DOHH2 (cell line): ENCODE measurements at regions not wholly inside any gene's neighbourhood (a gene's known extent, or its start where the extent isn't known, plus 50 kb on each side); places are given as distances from the start of the nearest gene placed in this dataset.

Source experiments
- CTCF ChIP-seq: fragments of 200-600 bp; sonication (generic); IDR thresholded peaks from one replicate; pipeline ENCODE4 v1.5.1; 2014; ENCODE audit warnings: antibody characterized with exemption, mild to moderate bottlenecking, low read depth, low read length; ENCODE audit not compliant: poor library complexity, severe bottlenecking
- EZH2phosphoT487 ChIP-seq: fragments of 200-600 bp; sonication (generic); IDR thresholded peaks from 2 replicates; pipeline ENCODE4 v1.6.1; 2017; ENCODE audit warnings: borderline replicate concordance, mild to moderate bottlenecking, antibody characterized with exemption, low read length, moderate library complexity, mixed read lengths

DNA sequence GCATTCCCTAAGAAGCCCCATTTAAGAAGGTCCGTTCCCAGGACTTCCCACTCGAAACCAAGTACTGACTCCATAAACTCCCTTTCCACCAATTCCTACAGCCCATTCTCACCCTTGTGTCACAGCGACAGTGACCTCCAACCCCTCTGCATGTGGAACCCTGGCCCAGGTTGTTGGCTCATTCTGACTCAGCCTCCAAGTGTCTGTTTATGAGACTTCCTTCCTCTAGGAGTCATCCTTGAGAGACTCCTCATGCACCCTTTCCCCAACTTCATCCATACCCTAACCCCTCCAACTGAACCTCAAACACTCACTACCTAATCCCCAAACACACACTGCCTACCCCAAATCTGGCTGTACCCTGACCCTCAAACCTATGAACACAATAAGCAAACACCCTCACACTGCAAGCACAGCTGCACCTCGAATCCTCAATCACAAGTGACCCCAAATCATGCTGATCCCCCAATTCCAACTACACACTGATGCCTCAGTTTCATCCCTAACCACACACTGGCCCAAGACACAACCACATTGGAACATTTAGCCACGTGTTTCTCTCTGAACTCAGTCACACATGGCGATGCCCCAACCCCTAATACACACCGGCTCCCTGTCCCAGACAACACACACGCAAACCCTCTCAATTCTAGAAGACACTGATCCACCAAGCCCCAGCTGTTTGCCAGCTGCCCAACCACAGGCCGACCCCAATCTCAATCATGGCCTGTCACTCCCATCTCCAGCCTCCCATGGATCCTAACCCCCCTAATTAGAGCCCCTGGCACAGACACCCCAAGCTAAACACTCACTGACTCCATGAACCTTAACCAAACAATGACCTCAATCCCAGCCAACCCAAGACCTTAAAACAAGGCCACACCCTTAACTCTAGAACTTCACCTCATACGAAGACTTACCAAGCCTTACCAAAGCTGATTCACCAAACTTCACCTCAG, 219.6 kb downstream of the CYP26B1 start:
- TF ChIP-seq CTCF, result no peak
- no peak for TF ChIP-seq EZH2phosphoT487
